ENCODE measurements at regions not wholly inside any gene's neighbourhood (a gene's known extent, or its start where the extent isn't known, plus 50 kb on each side); places are given as distances from the start of the nearest gene placed in this dataset.

- no peaks in the 10 kb centered on the region for H3K27me3 Mint-ChIP-seq (ENCODE audit: low read depth)
- no peak overlapping the region for H2BK12ac ChIP-seq (ENCODE audit: insufficient read length, low read depth, low read length)
- H2BK5ac ChIP-seq (ENCODE audit: insufficient read length, low read length) = no peak overlapping the region
- H3K4me2 ChIP-seq (ENCODE audit: insufficient read depth, insufficient read length, low read length) = no peak overlapping the region
- H3T11ph ChIP-seq (ENCODE audit: low read length) = no peak overlapping the region
- peaks cover 23% of the 10 kb centered on the region for H3K9me3 ChIP-seq (ENCODE audit: control insufficient read depth, low read depth, low read length)
- no peak overlapping the region for H3K56ac ChIP-seq (ENCODE audit: insufficient read length, low read depth, low read length)
- H3K27ac ChIP-seq (ENCODE audit: insufficient read length, low read depth, low read length) = no peak overlapping the region
- H3K9me3 Mint-ChIP-seq = peaks cover 37 to 38% of the 10 kb centered on the region in 2 experiments
- H3K23ac ChIP-seq (ENCODE audit: insufficient read length, low read depth, low read length) = no peak overlapping the region
- no peak overlapping the region for H3K4ac ChIP-seq (ENCODE audit: low read depth, low read length)
- no peak overlapping the region for H2BK15ac ChIP-seq (ENCODE audit: low read depth, low read length)
- H2BK20ac ChIP-seq (ENCODE audit: low read depth, low read length, poor library complexity, severe bottlenecking) = no peak overlapping the region
- no peak overlapping the region for H3K9ac ChIP-seq (ENCODE audit: extremely low read depth, insufficient read length, low read length)
- H3K23me2 ChIP-seq (ENCODE audit: insufficient read length, low read depth, low read length, poor library complexity, severe bottlenecking) = no peaks in the 10 kb centered on the region
- no peak overlapping the region for H3K18ac ChIP-seq (ENCODE audit: insufficient read length, low read depth, low read length)
- no CpG with 5 or more reads among the region's 2 CpGs for WGBS (ENCODE audit: extremely low coverage, insufficient read length, low lambda C conversion rate)
- DNase-seq = no peak
- H4K20me1 ChIP-seq (ENCODE audit: control insufficient read depth, insufficient read depth, insufficient read length) = no peaks in the 10 kb centered on the region
- no peaks in the 10 kb centered on the region for H3K4me1 ChIP-seq (ENCODE audit: insufficient read depth, low read length)
- H3K4me1 Mint-ChIP-seq = peaks cover 6 to 10% of the 10 kb centered on the region in 2 experiments
- no peaks in the 10 kb centered on the region for H3K79me1 ChIP-seq (ENCODE audit: insufficient read depth, low read depth, low read length, poor library complexity, severe bottlenecking)
- H3K27me3 ChIP-seq (ENCODE audit: insufficient read depth, low read length) = no peaks in the 10 kb centered on the region
- no peak overlapping the region for H3K14ac ChIP-seq (ENCODE audit: insufficient read depth, low read length)
- no peak overlapping the region for H4K8ac ChIP-seq (replicated peaks; ENCODE audit: insufficient read length, low read depth, low read length)
- H3K36me3 Mint-ChIP-seq (ENCODE audit: insufficient read depth in 1 of 3, low read depth in 3 of 3) = peaks cover 14 to 40% (median 27%) of the 10 kb centered on the region in 3 experiments
- no peak for TF ChIP-seq CTCF (conservative IDR thresholded peaks at IDR 0.05)
- H4K91ac ChIP-seq (ENCODE audit: insufficient read length, low read depth, low read length) = no peak overlapping the region
- no peak overlapping the region for H3K4me3 Mint-ChIP-seq
- no peak overlapping the region for H2AFZ ChIP-seq (ENCODE audit: low read length)
- H3K79me2 ChIP-seq (ENCODE audit: insufficient read depth, low read length) = no peaks in the 10 kb centered on the region
- no peak overlapping the region for H2BK120ac ChIP-seq (ENCODE audit: low read depth, low read length, poor library complexity, severe bottlenecking)
- peak overlapping the region in 1 of 3 experiments; percentile 59; a peak in 1 of 7 replicates for H3K27ac Mint-ChIP-seq
- no peak overlapping the region for H4K5ac ChIP-seq (ENCODE audit: insufficient read length, low read depth, low read length)
- H2AK5ac ChIP-seq (ENCODE audit: insufficient read length, low read length) = no peak overlapping the region
These were observed 745.5 kb downstream of the C6orf118 start for GRCh38 chr6:164563924-164564323.

All from H9 (cell line).